ENCODE measurements at regions not wholly inside any gene's neighbourhood (a gene's known extent, or its start where the extent isn't known, plus 50 kb on each side); places are given as distances from the start of the nearest gene placed in this dataset.

DNA sequence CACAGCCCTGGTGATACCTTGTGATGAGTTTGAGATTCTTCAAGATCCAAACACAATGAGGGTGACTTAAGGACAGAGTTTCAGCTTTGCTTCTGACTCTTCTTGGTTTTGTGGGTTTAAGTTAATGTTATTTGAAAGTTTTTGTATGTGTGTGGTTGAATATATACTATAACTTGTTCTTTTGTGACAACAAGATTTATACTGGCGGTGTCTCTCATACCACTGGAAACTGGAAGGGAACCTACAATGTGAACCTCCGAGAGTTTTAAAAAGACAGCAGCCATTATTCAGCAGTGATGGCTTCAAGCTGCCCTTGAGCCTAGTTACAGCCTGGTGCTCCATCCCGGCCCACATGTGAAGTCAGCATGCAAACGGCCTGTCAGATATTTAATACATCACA is 87.9 kb upstream of the IGF1 start:
- H4K91ac ChIP-seq (replicated peaks; ENCODE audit: insufficient read length, low read length): no peak overlapping the region
- no peak overlapping the region for H3K4me3 ChIP-seq (ENCODE audit: extremely low read depth in 1 of 4, insufficient read depth in 2 of 4, low read depth in 3 of 4, low read length in 4 of 4)
- no peak overlapping the region for H2BK20ac ChIP-seq (ENCODE audit: low read length)
- H3K18ac ChIP-seq (ENCODE audit: extremely low read depth, low read length): no peak overlapping the region
- H3K27me3 ChIP-seq (replicated peaks in 1 of 4; ENCODE audit: control insufficient read depth in 3 of 4, extremely low read depth in 1 of 4, insufficient read depth in 3 of 4, low read length in 3 of 4): no peaks in the 10 kb centered on the region
- peaks cover 0 to 3% of the 10 kb centered on the region in 2 experiments; a peak in 1 of 4 replicates for H3K9me3 ChIP-seq (ENCODE audit: insufficient read depth in 2 of 2, low read depth in 1 of 2, low read length in 1 of 2)
- H3K14ac ChIP-seq (ENCODE audit: insufficient read length): no peak overlapping the region
- WGBS, 2 experiments (ENCODE audit: extremely low coverage in 1 of 2, insufficient coverage in 1 of 2, insufficient read length in 1 of 2, insufficient replicate concordance in 2 of 2, low coverage in 1 of 2, low lambda C conversion rate in 2 of 2, missing lambda C conversion rate in 1 of 2): 88% methylated on average over 4 of the region's 4 CpGs; no CpG with 5 or more reads in 1 of the 2 experiments
- no peaks in the 10 kb centered on the region for H3K23me2 ChIP-seq (ENCODE audit: low read depth, low read length)
- no peak overlapping the region for H3K27ac ChIP-seq (ENCODE audit: low read depth, low read length)
- H4K20me1 ChIP-seq (replicated peaks in 1 of 2; ENCODE audit: control insufficient read depth in 1 of 2, insufficient read depth in 2 of 2, low read length in 2 of 2): no peaks in the 10 kb centered on the region
- H4K8ac ChIP-seq (ENCODE audit: extremely low read depth, insufficient read depth, low read length): no peak overlapping the region
- no peak overlapping the region for H2AK5ac ChIP-seq (ENCODE audit: low read depth, low read length)
- FAIRE-seq (no peak), DNase-seq (ENCODE audit: low read depth in 1 of 2, low spot score in 2 of 2) (no peak)
- no peak overlapping the region for H4K5ac ChIP-seq (ENCODE audit: insufficient read length, low read depth, low read length)
- no peaks in the 10 kb centered on the region for H3K36me3 ChIP-seq (ENCODE audit: control insufficient read depth in 2 of 4, insufficient read depth in 4 of 4, low read length in 3 of 4)
- no peak overlapping the region for H3K4ac ChIP-seq (replicated peaks; ENCODE audit: insufficient read length, low read depth, low read length)
- no peak overlapping the region for H2BK120ac ChIP-seq (replicated peaks; ENCODE audit: low read depth, low read length)
- no peak overlapping the region for H3K56ac ChIP-seq (replicated peaks; ENCODE audit: insufficient read length, low read depth, low read length)
- no peak overlapping the region for H3K4me2 ChIP-seq (ENCODE audit: insufficient read depth in 1 of 2, low read depth in 2 of 2, low read length in 2 of 2)
- no peaks in the 10 kb centered on the region for H3K79me1 ChIP-seq (ENCODE audit: low read depth, low read length)
- H2BK15ac ChIP-seq (ENCODE audit: low read length): no peak overlapping the region
- ChIA-PET POLR2A (ENCODE audit: partially characterized antibody) (no interaction called here), CTCF (ENCODE audit: partially characterized antibody) (no interaction called here)
- no peak overlapping the region for H2AFZ ChIP-seq (ENCODE audit: low read length)
- no peaks in the 10 kb centered on the region for H3K4me1 ChIP-seq (replicated peaks in 1 of 4; ENCODE audit: control insufficient read depth in 3 of 4, insufficient read depth in 4 of 4, low read length in 3 of 4)
- no peak overlapping the region for H3K9ac ChIP-seq (replicated peaks in 1 of 4; ENCODE audit: extremely low read depth in 1 of 4, low read depth in 3 of 4, low read length in 3 of 4)
- no peaks in the 10 kb centered on the region for H3K79me2 ChIP-seq (ENCODE audit: control insufficient read depth in 1 of 2, insufficient read depth in 2 of 2, low read length in 2 of 2)
- no peak overlapping the region for H2BK5ac ChIP-seq (ENCODE audit: low read depth, low read length)
- no peak overlapping the region for H2BK12ac ChIP-seq (ENCODE audit: low read depth, low read length)
- H3K23ac ChIP-seq (ENCODE audit: insufficient read length): no peak overlapping the region
- TF ChIP-seq CTBP2 (IDR thresholded peaks at IDR 0.05; ENCODE audit: borderline replicate concordance, insufficient read depth, insufficient read length, low read length): no peak
- TF ChIP-seq KDM4A (IDR thresholded peaks at IDR 0.05; ENCODE audit: low read depth, low read length, severe bottlenecking): no peak
- no peak for TF ChIP-seq SRF (IDR thresholded peaks at IDR 0.05; ENCODE audit: low read depth, low read length)
- no peak for TF ChIP-seq BACH1 (IDR thresholded peaks at IDR 0.05; ENCODE audit: low read length)
- TF ChIP-seq JUN (IDR thresholded peaks at IDR 0.05; ENCODE audit: low read depth, low read length): no peak
- TF ChIP-seq SP2 (IDR thresholded peaks at IDR 0.05; ENCODE audit: low read length): no peak
- TF ChIP-seq RAD21 (IDR thresholded peaks at IDR 0.05 in 1 of 2, conservative IDR thresholded peaks at IDR 0.05 in 1 of 2; ENCODE audit: low read depth in 2 of 2, low read length in 2 of 2): no peak
- TF ChIP-seq SUZ12 (IDR thresholded peaks at IDR 0.05; ENCODE audit: low read length): no peak

Measured in H1 (cell line).